Duodenal mucosa (tissue), 2 donors: ENCODE measurements at regions not wholly inside any gene's neighbourhood (a gene's known extent, or its start where the extent isn't known, plus 50 kb on each side); places are given as distances from the start of the nearest gene placed in this dataset.
"Not testable (repeated sequence)": the region's sequence is repeated elsewhere in the genome, so short reads cannot be mapped to it uniquely, and the experiment has no call there.

Experiments
- H3K27ac ChIP-seq: one replicate; pipeline ENCODE4 v1.7.0; 2013; ENCODE audit warnings: low read depth, low read length
- H3K27me3 ChIP-seq, 2 donors: one replicate each; pipeline ENCODE4 v1.7.0; 2013; ENCODE audit warnings: low read length in 2 of 2, control low read depth in 1 of 2; ENCODE audit not compliant: insufficient read depth in 2 of 2, control insufficient read depth in 1 of 2
- H3K36me3 ChIP-seq, 2 donors: one replicate each; pipeline ENCODE4 v1.7.0; 2013; ENCODE audit warnings: low read length in 2 of 2, control low read depth in 1 of 2; ENCODE audit not compliant: insufficient read depth in 2 of 2, control insufficient read depth in 1 of 2
- H3K4me1 ChIP-seq, 2 donors: one replicate each; pipeline ENCODE4 v1.7.0; 2013; ENCODE audit warnings: low read length in 2 of 2, control low read depth in 1 of 2; ENCODE audit not compliant: insufficient read depth in 2 of 2, control insufficient read depth in 1 of 2
- H3K4me3 ChIP-seq, 2 donors: one replicate each; pipeline ENCODE4 v1.7.0; 2013; ENCODE audit warnings: low read length in 2 of 2, low read depth in 1 of 2
- H3K9ac ChIP-seq, 2 donors: one replicate each; pipeline ENCODE4 v1.7.0; 2013; ENCODE audit warnings: low read length in 2 of 2, low read depth in 1 of 2
- H3K9me3 ChIP-seq, 2 donors: one replicate each; pipeline ENCODE4 v1.7.0; 2013; ENCODE audit warnings: low read length in 2 of 2, control low read depth in 1 of 2; ENCODE audit not compliant: control insufficient read depth in 1 of 2

- Histone ChIP-seq H3K9me3 (no peaks in the 10 kb centered on the region), H3K27ac (no peak overlapping the region), H3K36me3 (no peaks in the 10 kb centered on the region), H3K4me3 (no peak overlapping the region), H3K9ac (no peak overlapping the region), H3K27me3 (no peaks in the 10 kb centered on the region), H3K4me1 (no peaks in the 10 kb centered on the region)
Measured at GRCh38 chr5:113755516-113755915, 242.0 kb downstream of the YTHDC2 start.

- no peaks in the 10 kb centered on the region for H3K36me3 ChIP-seq
- no peaks in the 10 kb centered on the region for H3K9me3 ChIP-seq
- H3K27ac ChIP-seq: no peak overlapping the region
- H3K9ac ChIP-seq: no peak overlapping the region
- no peaks in the 10 kb centered on the region for H3K4me1 ChIP-seq
- no peaks in the 10 kb centered on the region for H3K27me3 ChIP-seq
- H3K4me3 ChIP-seq: no peak overlapping the region
Measured at GRCh38 chr5:113757508-113757907, 244.0 kb downstream of the YTHDC2 start.

- Histone ChIP-seq H3K9me3 (no peaks in the 10 kb centered on the region), H3K27me3 (no peaks in the 10 kb centered on the region), H3K4me3 (no peak overlapping the region), H3K36me3 (no peaks in the 10 kb centered on the region), H3K9ac (no peak overlapping the region), H3K4me1 (no peaks in the 10 kb centered on the region), H3K27ac (no peak overlapping the region)
Measured at GRCh38 chr5:113759505-113759904, 246.0 kb downstream of the YTHDC2 start.

- Histone ChIP-seq H3K36me3 (no peaks in the 10 kb centered on the region), H3K27ac (no peak overlapping the region), H3K9ac (no peak overlapping the region), H3K9me3 (peaks cover 0 to 5% of the 10 kb centered on the region in 2 donors), H3K27me3 (no peaks in the 10 kb centered on the region), H3K4me3 (no peak overlapping the region), H3K4me1 (no peaks in the 10 kb centered on the region)
Measured at GRCh38 chr5:113760486-113760885, 247.0 kb downstream of the YTHDC2 start.

GRCh38 chr5:113761594-113761993, 248.1 kb downstream of the YTHDC2 start:
- Histone ChIP-seq H3K27me3 (no peaks in the 10 kb centered on the region), H3K4me3 (no peak overlapping the region), H3K27ac (no peak overlapping the region), H3K9ac (no peak overlapping the region), H3K4me1 (no peaks in the 10 kb centered on the region), H3K9me3 (peaks cover 3 to 12% of the 10 kb centered on the region in 2 donors), H3K36me3 (no peaks in the 10 kb centered on the region)

GRCh38 chr5:113764382-113764781, 250.9 kb downstream of the YTHDC2 start:
- Histone ChIP-seq H3K9me3 (peaks cover 7 to 15% of the 10 kb centered on the region in 2 donors), H3K27me3 (no peaks in the 10 kb centered on the region), H3K4me1 (no peaks in the 10 kb centered on the region), H3K27ac (no peak overlapping the region), H3K9ac (no peak overlapping the region), H3K36me3 (no peaks in the 10 kb centered on the region), H3K4me3 (no peak overlapping the region)

GRCh38 chr5:113766827-113767226, 253.3 kb downstream of the YTHDC2 start:
- H3K36me3 ChIP-seq, H3K27ac ChIP-seq, H3K4me1 ChIP-seq, H3K4me3 ChIP-seq, H3K9ac ChIP-seq, H3K27me3 ChIP-seq: not testable (repeated sequence)
- peaks cover 7 to 15% of the 10 kb centered on the region in 2 donors for H3K9me3 ChIP-seq

- peaks cover 7 to 9% of the 10 kb centered on the region in 2 donors for H3K9me3 ChIP-seq
- H3K27ac ChIP-seq: no peak overlapping the region
- H3K4me1 ChIP-seq: no peaks in the 10 kb centered on the region
- H3K36me3 ChIP-seq: no peaks in the 10 kb centered on the region
- H3K4me3 ChIP-seq: no peak overlapping the region
- no peak overlapping the region for H3K9ac ChIP-seq
- no peaks in the 10 kb centered on the region for H3K27me3 ChIP-seq
Measured at GRCh38 chr5:113770648-113771047, 257.2 kb downstream of the YTHDC2 start.

GRCh38 chr5:113771483-113771882, 258.0 kb downstream of the YTHDC2 start:
- Histone ChIP-seq H3K27me3 (no peaks in the 10 kb centered on the region), H3K9ac (no peak overlapping the region), H3K27ac (no peak overlapping the region), H3K4me1 (no peaks in the 10 kb centered on the region), H3K9me3 (peaks cover 4 to 5% of the 10 kb centered on the region in 2 donors), H3K36me3 (no peaks in the 10 kb centered on the region), H3K4me3 (no peak overlapping the region)

- H3K27ac ChIP-seq: no peak overlapping the region
- H3K4me3 ChIP-seq: no peak overlapping the region
- no peaks in the 10 kb centered on the region for H3K9me3 ChIP-seq
- H3K36me3 ChIP-seq: no peaks in the 10 kb centered on the region
- no peak overlapping the region for H3K9ac ChIP-seq
- H3K27me3 ChIP-seq: no peaks in the 10 kb centered on the region
- H3K4me1 ChIP-seq: no peaks in the 10 kb centered on the region
Measured at GRCh38 chr5:113776168-113776567, 262.7 kb downstream of the YTHDC2 start.
